GM23338 (cell line): ENCODE measurements at regions not wholly inside any gene's neighbourhood (a gene's known extent, or its start where the extent isn't known, plus 50 kb on each side); places are given as distances from the start of the nearest gene placed in this dataset.

Experiments used
- ATAC-seq: fragments of 200-7000 bp; cut with Tn5 transposase; 3 replicates; pipeline ENCODE4 v1.9.1; 2020
- DNase-seq: peaks from one replicate; pipeline ENCODE4 v3.0.0-alpha.2; 2015; ENCODE audit warnings: low spot score
- H2AFZ ChIP-seq: fragments of 200-600 bp; sonication (generic); 2 replicates; pipeline ENCODE4 v1.8.0; 2016; ENCODE audit warnings: antibody characterized with exemption, mild to moderate bottlenecking, moderate library complexity
- H3F3A ChIP-seq: fragments of 200-600 bp; sonication (generic); replicated peaks from 2 replicates; pipeline ENCODE4 v1.8.0; 2017; ENCODE audit warnings: antibody characterized with exemption, mixed run types, low read depth
- H3K27ac ChIP-seq: fragments of 200-600 bp; sonication (generic); 2 replicates; pipeline ENCODE4 v1.6.1; 2016; ENCODE audit warnings: low read depth
- H3K27me3 ChIP-seq: fragments of 200-600 bp; sonication (generic); 2 replicates; pipeline ENCODE4 v1.8.0; 2016; ENCODE audit warnings: mild to moderate bottlenecking, mixed run types, moderate library complexity; ENCODE audit not compliant: insufficient read depth
- H3K36me3 ChIP-seq: fragments of 200-600 bp; sonication (generic); 2 replicates; pipeline ENCODE4 v1.8.0; 2016; ENCODE audit warnings: mild to moderate bottlenecking; ENCODE audit not compliant: insufficient read depth
- H3K4me1 ChIP-seq: fragments of 200-600 bp; sonication (generic); 2 replicates; pipeline ENCODE4 v1.8.0; 2016; ENCODE audit warnings: mild to moderate bottlenecking, moderate library complexity; ENCODE audit not compliant: insufficient read depth
- H3K4me2 ChIP-seq: fragments of 200-600 bp; sonication (generic); 2 replicates; pipeline ENCODE4 v1.7.1; 2017; ENCODE audit warnings: mixed run types
- H3K4me3 ChIP-seq: fragments of 200-600 bp; sonication (generic); 2 replicates; pipeline ENCODE4 v1.6.1; 2016; ENCODE audit warnings: mixed run types
- H3K79me2 ChIP-seq: fragments of 200-600 bp; sonication (generic); replicated peaks from 2 replicates; pipeline ENCODE4 v1.8.0; 2017; ENCODE audit warnings: mild to moderate bottlenecking; ENCODE audit not compliant: insufficient read depth
- H3K9me2 ChIP-seq: fragments of 200-600 bp; sonication (generic); 2 replicates; pipeline ENCODE4 v1.8.0; 2017; ENCODE audit not compliant: insufficient read depth
- H4K20me1 ChIP-seq: fragments of 200-600 bp; sonication (generic); replicated peaks from 2 replicates; pipeline ENCODE4 v1.8.0; 2017; ENCODE audit warnings: mild to moderate bottlenecking; ENCODE audit not compliant: insufficient read depth
- H3K27ac Mint-ChIP-seq: 2 replicates; pipeline ENCODE4 v1.8.0; 2020; ENCODE audit warnings: inconsistent platforms, mild to moderate bottlenecking, moderate library complexity, mixed read lengths
- H3K27me3 Mint-ChIP-seq: 3 replicates; pipeline ENCODE4 v1.8.0; 2022; ENCODE audit warnings: low read depth, mild to moderate bottlenecking, moderate library complexity, mixed read lengths, inconsistent platforms; ENCODE audit not compliant: insufficient read depth, poor library complexity
- H3K36me3 Mint-ChIP-seq: 3 replicates; pipeline ENCODE4 v1.8.0; 2021; ENCODE audit warnings: low read depth, mild to moderate bottlenecking, inconsistent platforms, moderate library complexity, mixed read lengths
- H3K4me1 Mint-ChIP-seq: 3 replicates; pipeline ENCODE4 v1.8.0; 2020; ENCODE audit warnings: mild to moderate bottlenecking, inconsistent platforms, mixed read lengths
- H3K4me3 Mint-ChIP-seq: 3 replicates; pipeline ENCODE4 v1.8.0; 2021; ENCODE audit warnings: moderate library complexity, mild to moderate bottlenecking, inconsistent platforms, mixed read lengths
- H3K9me3 Mint-ChIP-seq: 3 replicates; pipeline ENCODE4 v1.8.0; 2020; ENCODE audit warnings: moderate library complexity, mild to moderate bottlenecking, inconsistent platforms, mixed read lengths
- CREB1 ChIP-seq: fragments of 250-450 bp; sonication (Bioruptor Pico); IDR thresholded peaks from 2 replicates; pipeline ENCODE4 v1.5.0; 2020; ENCODE audit warnings: low read depth, mild to moderate bottlenecking, moderate library complexity
- CTCF ChIP-seq, 2 experiments: fragments of 200-600 bp in 1 of 2; sonication (generic) in 1 of 2; conservative IDR thresholded peaks; 2 replicates each; pipeline versions ENCODE4 v1.5.1 to v1.6.1; 2016 to 2017; ENCODE audit warnings: antibody characterized with exemption in 2 of 2, low read depth in 2 of 2, mild to moderate bottlenecking in 2 of 2, moderate library complexity in 1 of 2
- ETS1 ChIP-seq: IDR thresholded peaks from 2 replicates; pipeline ENCODE4 v1.6.1; 2016; ENCODE audit warnings: antibody characterized with exemption
- EZH2 ChIP-seq: fragments of 200-600 bp; sonication (generic); IDR thresholded peaks from one replicate; pipeline ENCODE4 v1.8.0; 2017; ENCODE audit warnings: antibody characterized with exemption, mild to moderate bottlenecking, low read depth; ENCODE audit not compliant: unreplicated experiment
- NANOG ChIP-seq: IDR thresholded peaks from 2 replicates; pipeline ENCODE4 v1.6.1; 2016; ENCODE audit warnings: antibody characterized with exemption, borderline replicate concordance
- POLR2AphosphoS5 ChIP-seq: IDR thresholded peaks from 2 replicates; pipeline ENCODE4 v1.6.1; 2016; ENCODE audit warnings: antibody characterized with exemption, low read depth
- STAT1 ChIP-seq: IDR thresholded peaks from one replicate; pipeline ENCODE4 v1.6.1; 2016; ENCODE audit warnings: antibody characterized with exemption; ENCODE audit not compliant: unreplicated experiment
- ZNF114 ChIP-seq: fragments of 250-450 bp; sonication (Bioruptor Pico); IDR thresholded peaks from 2 replicates; pipeline ENCODE4 v1.5.0; 2020; ENCODE audit warnings: mild to moderate bottlenecking, moderate library complexity
- ZNF331 ChIP-seq: fragments of 250-450 bp; sonication (Bioruptor Pico); IDR thresholded peaks from 2 replicates; pipeline ENCODE4 v1.5.0; 2020; ENCODE audit warnings: low read depth, mild to moderate bottlenecking, moderate library complexity
- TF ChIP-seq, protein P1 (sequence below): IDR thresholded peaks from one replicate; pipeline ENCODE4 v1.6.1; 2018; ENCODE audit warnings: antibody characterized with exemption; ENCODE audit not compliant: unreplicated experiment

DNA sequence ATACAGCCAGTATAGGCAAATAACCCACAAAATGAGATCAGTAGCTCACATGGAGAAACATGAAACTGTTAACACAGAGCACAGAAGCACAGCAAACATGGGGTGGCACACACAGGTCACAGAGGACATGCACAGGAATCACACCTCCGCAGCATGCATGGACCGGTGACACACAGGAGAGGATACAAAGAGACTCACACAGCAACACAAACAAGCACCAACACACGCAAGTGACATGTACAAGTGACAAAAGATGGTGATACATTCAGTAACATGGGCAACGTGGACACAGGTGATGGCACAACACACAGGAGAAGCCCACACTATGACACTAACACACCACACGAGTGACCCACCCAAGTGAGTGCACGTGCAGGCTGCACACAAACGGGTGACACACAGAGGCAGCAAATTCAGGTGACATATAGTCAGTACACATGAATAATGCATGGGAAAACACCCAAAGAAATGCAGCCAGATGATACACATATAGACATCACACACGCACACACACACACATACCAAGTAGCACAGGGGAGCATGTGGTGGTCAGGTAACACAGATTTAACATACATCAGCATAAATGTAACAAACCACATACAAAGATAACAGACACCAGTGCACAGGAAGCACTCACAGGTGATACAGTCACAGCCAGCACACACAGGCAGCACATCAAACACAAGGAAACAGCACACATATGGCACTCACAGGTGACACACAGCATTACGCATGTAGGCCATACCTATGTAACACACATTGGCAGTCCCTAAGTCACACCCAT, 216.0 kb upstream of the SFSWAP start:
- no peaks in the 10 kb centered on the region for H3K4me1 ChIP-seq
- H3K36me3 ChIP-seq, result no peaks in the 10 kb centered on the region
- no peak overlapping the region for H3K27ac ChIP-seq
- no peaks in the 10 kb centered on the region for H3F3A ChIP-seq
- H3K27me3 ChIP-seq, result no peaks in the 10 kb centered on the region
- no peaks in the 10 kb centered on the region for H3K79me2 ChIP-seq
- no peaks in the 10 kb centered on the region for H4K20me1 ChIP-seq
- Mint-ChIP-seq H3K9me3 (no peaks in the 10 kb centered on the region), H3K4me3 (no peak overlapping the region), H3K4me1 (no peaks in the 10 kb centered on the region), H3K27ac (no peak overlapping the region), H3K36me3 (no peaks in the 10 kb centered on the region), H3K27me3 (no peaks in the 10 kb centered on the region)
- H3K9me2 ChIP-seq, result peaks cover 6% of the 10 kb centered on the region; the same call in 1 of the 2 replicates
- no peak overlapping the region for H3K4me2 ChIP-seq
- no peak for TF ChIP-seq STAT1
- TF ChIP-seq NANOG, result no peak
- no peak overlapping the region for H2AFZ ChIP-seq
- DNase-seq (no peak), ATAC-seq (no peak)
- no peak overlapping the region for H3K4me3 ChIP-seq

- no peaks in the 10 kb centered on the region for H3K27me3 Mint-ChIP-seq
These were observed 212.9 kb upstream of the SFSWAP start for GRCh38 chr12:131497966-131498365.

More at GRCh38 chr12:131497966-131498365, 212.9 kb upstream of the SFSWAP start:
- Histone ChIP-seq H3K36me3 (no peaks in the 10 kb centered on the region), H3K4me2 (no peak overlapping the region), H2AFZ (no peak overlapping the region), H3K4me3 (no peak overlapping the region), H3F3A (no peaks in the 10 kb centered on the region), H3K27me3 (no peaks in the 10 kb centered on the region), H3K9me2 (peaks cover 6% of the 10 kb centered on the region), H3K27ac (no peak overlapping the region), H4K20me1 (no peaks in the 10 kb centered on the region), H3K4me1 (no peaks in the 10 kb centered on the region), H3K79me2 (no peaks in the 10 kb centered on the region)
- no peak for ATAC-seq
- TF ChIP-seq ZNF331 (CRISPR knock-in tag), result no peak
- no peak for TF ChIP-seq CREB1 (CRISPR knock-in tag)
- TF ChIP-seq ETS1, result no peak
- TF ChIP-seq, protein P1, sequence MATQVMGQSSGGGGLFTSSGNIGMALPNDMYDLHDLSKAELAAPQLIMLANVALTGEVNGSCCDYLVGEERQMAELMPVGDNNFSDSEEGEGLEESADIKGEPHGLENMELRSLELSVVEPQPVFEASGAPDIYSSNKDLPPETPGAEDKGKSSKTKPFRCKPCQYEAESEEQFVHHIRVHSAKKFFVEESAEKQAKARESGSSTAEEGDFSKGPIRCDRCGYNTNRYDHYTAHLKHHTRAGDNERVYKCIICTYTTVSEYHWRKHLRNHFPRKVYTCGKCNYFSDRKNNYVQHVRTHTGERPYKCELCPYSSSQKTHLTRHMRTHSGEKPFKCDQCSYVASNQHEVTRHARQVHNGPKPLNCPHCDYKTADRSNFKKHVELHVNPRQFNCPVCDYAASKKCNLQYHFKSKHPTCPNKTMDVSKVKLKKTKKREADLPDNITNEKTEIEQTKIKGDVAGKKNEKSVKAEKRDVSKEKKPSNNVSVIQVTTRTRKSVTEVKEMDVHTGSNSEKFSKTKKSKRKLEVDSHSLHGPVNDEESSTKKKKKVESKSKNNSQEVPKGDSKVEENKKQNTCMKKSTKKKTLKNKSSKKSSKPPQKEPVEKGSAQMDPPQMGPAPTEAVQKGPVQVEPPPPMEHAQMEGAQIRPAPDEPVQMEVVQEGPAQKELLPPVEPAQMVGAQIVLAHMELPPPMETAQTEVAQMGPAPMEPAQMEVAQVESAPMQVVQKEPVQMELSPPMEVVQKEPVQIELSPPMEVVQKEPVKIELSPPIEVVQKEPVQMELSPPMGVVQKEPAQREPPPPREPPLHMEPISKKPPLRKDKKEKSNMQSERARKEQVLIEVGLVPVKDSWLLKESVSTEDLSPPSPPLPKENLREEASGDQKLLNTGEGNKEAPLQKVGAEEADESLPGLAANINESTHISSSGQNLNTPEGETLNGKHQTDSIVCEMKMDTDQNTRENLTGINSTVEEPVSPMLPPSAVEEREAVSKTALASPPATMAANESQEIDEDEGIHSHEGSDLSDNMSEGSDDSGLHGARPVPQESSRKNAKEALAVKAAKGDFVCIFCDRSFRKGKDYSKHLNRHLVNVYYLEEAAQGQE, result no peak
- TF ChIP-seq POLR2AphosphoS5, result no peak
- no peak for TF ChIP-seq ZNF114 (CRISPR knock-in tag)
- TF ChIP-seq NANOG, result no peak
- TF ChIP-seq CTCF (conservative IDR thresholded peaks at IDR 0.05; ENCODE audit: low read depth in 2 of 2), result no peak
- TF ChIP-seq EZH2, result no peak
- Mint-ChIP-seq H3K9me3 (no peaks in the 10 kb centered on the region), H3K36me3 (no peaks in the 10 kb centered on the region), H3K4me3 (no peak overlapping the region), H3K4me1 (no peaks in the 10 kb centered on the region), H3K27ac (no peak overlapping the region)
- no peak for DNase-seq
